Forelimb muscle (tissue), 1 donor: ENCODE measurements at regions not wholly inside any gene's neighbourhood (a gene's known extent, or its start where the extent isn't known, plus 50 kb on each side); places are given as distances from the start of the nearest gene placed in this dataset.

ENCODE experiments used
- DNase-seq: peaks from one replicate; pipeline ENCODE4 v3.0.0-alpha.2; 2013; ENCODE audit warnings: low read depth

- DNase-seq, result no peak
Measured at GRCh38 chr2:147468963-147469362, 375.9 kb upstream of the ACVR2A start.

DNA sequence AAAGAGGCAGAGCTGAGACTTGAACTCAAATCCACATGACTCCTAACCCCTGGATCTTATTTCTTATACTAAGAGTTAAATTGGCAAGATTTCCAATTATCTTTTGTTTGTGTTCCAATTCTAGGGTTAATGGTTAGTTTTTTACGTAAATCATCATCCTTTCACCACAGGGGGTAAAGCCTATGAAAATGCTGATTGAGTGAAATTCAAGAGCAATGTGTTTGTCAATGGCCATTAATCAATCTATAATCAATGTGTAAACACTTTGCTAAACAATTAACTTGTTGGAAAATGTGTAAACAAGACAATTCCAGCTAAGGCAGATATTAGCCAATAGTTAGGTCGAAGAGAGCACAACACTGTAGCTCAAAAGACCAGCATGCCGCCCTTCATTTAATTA, 376.5 kb upstream of the ACVR2A start:
- no peak for DNase-seq

DNA sequence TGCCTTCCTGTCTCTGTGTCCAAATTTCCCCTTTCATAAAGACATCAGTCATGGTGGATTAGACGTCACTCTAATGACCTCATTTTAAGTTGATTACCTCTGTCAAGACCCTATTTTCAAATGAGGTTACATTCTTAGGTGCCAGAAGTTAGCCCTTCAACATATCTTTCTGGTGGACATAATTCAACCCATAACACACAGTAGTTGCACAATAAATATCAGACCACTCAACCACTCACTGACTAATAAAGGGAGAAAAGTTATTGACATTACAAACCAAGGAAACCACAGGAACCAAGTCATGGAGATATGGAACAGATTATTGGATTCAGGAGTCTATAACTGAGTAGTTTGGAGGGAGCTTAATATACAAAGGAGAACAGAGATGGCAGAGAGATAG, 377.4 kb upstream of the ACVR2A start:
- DNase-seq, result no peak

DNA sequence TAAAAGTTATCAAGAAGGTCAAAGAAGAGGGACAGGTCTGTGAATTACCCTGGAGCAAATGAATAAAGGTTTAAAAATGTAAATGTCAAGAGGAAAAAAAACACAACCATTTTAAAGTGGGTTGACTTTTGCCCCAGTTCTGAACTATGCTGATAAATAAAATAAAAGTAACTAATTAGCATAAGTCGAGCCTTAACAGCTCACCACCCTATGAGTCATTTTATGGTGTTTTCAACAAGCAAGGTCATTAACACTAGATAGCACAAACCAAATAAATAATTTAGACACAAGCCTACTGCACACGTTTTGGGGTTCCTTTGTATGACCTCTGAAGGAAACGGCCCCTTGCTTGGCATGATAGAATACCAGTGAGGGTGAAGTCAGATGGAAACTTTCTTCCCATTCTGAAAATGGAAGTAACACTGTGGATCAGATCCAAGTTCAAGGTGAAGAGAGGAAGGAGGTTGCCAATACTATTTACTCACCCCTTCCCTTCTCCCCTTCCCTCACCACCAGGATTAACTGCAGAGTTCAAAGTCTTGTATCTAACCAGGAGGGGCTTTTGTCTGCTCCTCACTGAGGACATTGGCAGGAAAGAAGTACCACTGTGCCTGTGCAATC, 380.0 kb upstream of the ACVR2A start:
- DNase-seq, result no peak

DNA sequence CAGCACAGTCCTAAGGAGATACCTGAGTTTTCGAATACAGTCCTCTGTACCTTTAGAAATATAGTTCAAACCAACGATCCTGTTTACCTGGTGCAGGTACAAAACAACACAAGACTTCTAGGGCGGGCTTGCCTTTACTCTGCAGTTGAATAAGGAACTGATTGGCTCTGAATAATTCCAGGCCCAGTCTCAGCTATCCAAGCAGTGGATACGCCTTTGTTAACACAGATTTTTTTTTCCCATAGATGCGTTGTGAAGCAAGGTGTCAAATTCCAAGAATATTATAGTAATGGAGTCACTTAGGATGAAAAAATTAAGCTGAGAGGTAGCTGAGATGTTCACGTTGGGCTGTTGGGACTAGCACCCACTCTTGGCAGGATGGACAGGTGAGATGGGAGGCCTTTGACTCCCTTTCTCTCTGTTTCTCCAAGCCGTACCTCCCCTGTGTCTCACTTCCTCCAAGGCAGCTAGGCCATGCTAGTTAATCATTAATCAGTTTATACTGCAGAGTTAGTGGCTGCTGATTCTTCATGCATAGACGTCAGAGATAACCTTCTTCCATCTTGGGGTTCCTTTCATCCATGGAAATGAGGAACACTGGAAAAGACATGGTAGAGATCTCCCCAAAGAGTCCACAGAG, 380.8 kb upstream of the ACVR2A start:
- DNase-seq, result no peak

DNA sequence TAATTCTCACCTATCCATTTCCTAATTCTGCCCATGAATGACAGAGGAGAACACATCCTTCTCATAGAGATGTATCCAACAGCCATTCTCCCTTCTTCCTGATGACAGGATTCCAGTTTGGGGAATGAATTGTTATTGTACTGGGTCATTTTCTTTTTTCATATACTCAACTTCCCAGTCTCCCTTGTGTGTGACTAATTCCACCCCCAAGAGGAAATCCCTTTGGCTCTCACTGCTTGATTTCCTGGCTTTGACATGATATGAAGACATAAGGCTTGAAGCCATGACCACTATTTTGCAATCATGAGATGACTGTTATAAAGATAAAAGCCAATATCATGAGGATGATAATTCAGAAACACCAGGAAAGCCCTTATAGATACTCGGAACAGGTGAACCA, 384.7 kb upstream of the ACVR2A start:
- no peak for DNase-seq

GRCh38 chr2:147456779-147457178, 388.1 kb upstream of the ACVR2A start:
- no peak for DNase-seq

- DNase-seq, result no peak
Measured at GRCh38 chr2:147451902-147452515, 392.8 kb upstream of the ACVR2A start.

- DNase-seq, result no peak
Measured at GRCh38 chr2:147450661-147451510, 393.9 kb upstream of the ACVR2A start.

GRCh38 chr2:147449323-147449991, 395.4 kb upstream of the ACVR2A start:
- no peak for DNase-seq

GRCh38 chr2:147442816-147443215, 402.0 kb upstream of the ACVR2A start:
- peak; percentile 49 for DNase-seq

DNA sequence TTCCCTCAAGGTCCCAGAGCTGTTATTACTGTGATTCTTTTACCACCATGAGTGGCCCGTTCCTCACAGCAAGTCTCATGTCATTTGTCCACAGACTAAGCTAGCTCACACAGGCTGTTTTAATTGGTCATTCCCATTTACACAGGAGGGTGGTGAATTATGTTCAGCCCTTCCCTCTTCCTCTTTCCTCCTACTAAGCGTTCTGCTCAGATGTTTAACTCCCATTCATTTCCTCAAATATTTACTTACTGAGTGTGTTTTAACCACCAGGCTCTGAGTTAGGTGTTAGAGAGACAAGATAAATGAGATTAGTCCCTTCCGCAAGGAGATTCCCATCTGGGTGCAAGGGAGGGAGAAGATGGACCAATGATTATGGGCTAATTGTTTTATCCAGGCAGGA, 403.6 kb upstream of the ACVR2A start:
- DNase-seq, result no peak

DNA sequence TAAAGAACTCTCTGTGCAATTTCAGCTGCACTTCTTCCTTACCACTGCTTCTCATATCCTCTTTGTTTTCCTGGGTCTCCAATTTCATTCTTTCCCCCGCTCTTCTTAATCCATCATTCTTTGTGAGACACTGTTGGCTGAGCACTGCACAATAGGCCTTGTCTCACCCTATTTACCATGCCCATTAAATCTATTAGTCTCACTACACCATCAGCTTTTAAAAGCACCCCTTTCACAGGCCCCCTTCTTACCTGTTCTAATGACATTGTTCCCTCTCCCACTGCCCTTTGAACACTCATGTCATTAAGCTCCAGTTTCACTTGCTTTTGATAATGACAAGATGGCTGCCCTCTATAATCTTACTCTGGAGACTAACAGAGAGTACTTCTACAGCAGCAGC, 404.1 kb upstream of the ACVR2A start:
- no peak for DNase-seq

DNA sequence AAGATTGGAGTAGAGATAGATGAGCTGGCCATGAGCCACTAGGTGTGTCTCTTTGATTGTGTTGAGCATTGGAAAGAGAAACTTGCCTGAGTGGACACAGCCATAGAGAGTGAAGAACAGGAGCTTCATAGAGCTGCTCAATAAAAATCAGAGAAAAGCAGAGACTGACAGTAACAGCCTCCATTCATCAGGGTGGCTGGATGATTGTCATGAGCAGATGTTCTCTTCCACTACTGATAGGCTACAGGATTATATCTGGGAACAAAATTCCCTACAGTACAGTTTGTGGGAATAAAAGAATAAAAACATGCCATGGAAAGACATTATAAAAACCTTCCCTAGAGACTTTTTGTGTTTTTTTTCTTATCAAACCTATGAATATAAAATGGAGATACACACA, 404.8 kb upstream of the ACVR2A start:
- DNase-seq, result no peak

GRCh38 chr2:147438882-147439281, 405.9 kb upstream of the ACVR2A start:
- no peak for DNase-seq

- no peak for DNase-seq
Measured at GRCh38 chr2:147433822-147434221, 411.0 kb upstream of the ACVR2A start.

DNA sequence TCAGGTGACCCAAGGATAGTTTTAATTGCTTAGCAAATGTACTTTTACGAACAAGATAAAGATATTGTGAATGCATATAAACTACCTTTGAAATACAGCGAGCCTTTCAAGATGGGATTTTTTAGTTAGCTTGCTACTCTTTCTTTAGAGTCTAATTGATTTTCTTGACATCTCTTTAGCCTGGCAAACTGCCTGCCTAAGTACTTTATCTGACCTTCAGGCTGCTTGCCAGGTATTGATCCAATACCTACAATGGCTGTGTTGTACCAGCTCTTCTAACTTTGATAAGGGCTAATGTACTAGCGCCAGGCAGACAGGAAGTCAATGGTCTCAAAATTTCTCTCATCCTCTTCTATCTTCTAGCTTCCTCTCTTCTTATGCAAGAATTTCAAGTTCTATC, 414.4 kb upstream of the ACVR2A start:
- no peak for DNase-seq

DNA sequence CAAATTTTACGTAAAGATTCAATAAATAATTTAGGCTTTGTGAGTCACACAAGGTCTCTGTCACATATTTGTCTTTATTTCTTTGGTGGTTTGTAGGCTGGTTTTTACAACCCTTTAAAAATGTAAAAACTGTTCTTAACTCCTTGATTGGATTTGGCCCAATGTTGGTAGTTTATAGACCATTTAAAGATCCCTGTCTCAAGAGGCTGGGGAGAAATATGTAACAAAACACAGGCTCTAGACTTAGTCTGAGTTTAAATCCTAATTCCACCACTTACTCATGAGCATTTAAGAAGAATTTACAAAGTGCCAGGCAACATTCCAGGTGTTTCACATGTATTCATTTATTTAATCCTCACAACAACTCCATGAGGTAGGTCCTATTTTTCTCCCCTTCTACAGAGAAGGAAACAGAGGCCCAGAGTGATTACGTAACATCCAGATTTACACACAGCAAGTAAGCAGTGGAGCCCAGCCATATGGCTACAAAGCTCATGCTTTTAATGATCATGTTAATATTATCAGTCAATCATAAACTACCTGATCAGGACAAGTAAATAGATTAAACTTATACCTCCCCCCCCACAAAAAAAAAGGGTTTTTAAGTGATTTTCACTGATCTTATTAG, 416.6 kb upstream of the ACVR2A start:
- no peak for DNase-seq

GRCh38 chr2:147425437-147426029, 419.3 kb upstream of the ACVR2A start:
- peak; percentile 17 for DNase-seq

DNA sequence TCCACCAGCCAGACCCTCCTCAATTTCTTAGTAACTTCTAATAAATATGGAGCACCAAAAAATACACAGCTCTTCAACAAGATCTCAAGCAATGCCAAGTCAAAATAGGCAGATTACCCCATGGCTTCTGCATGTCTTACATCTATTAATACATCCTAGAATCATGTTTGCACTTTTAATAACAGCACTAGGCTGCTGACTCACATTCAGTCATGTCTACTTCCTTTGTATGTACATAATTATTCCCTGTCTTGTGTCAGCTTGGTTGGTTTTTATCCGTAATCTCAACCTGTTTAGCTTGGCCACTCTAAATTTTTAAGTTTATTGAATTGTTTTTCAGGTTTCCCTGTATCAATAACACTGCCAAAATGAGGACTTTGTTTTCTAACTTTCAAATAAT, 420.1 kb upstream of the ACVR2A start:
- no peak for DNase-seq
